SK-N-DZ (cell line): ENCODE measurements at regions not wholly inside any gene's neighbourhood (a gene's known extent, or its start where the extent isn't known, plus 50 kb on each side); places are given as distances from the start of the nearest gene placed in this dataset.

Source experiments
- DNase-seq: peaks from one replicate; pipeline ENCODE4 v3.0.0-alpha.2; 2015; ENCODE audit warnings: low spot score

DNA sequence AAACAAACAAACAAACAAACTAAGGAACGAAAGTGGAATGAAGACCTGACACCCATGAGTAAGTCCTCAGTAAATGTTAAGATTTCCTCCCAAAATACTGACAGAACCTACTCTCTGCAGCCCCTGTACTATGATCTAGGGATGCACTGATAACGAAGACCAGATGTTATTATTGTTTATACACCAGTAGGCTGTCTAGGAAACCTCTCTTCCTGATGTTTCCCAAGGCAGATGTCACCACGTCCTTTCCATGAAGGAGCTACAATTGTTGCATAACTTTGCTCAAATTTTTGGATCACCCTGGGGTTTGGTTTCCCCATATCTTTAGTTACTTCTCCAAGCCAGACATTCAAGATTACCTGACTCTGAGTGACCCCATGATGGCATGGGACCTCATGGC is 340.7 kb downstream of the MIAT start:
- DNase-seq, result no peak

DNA sequence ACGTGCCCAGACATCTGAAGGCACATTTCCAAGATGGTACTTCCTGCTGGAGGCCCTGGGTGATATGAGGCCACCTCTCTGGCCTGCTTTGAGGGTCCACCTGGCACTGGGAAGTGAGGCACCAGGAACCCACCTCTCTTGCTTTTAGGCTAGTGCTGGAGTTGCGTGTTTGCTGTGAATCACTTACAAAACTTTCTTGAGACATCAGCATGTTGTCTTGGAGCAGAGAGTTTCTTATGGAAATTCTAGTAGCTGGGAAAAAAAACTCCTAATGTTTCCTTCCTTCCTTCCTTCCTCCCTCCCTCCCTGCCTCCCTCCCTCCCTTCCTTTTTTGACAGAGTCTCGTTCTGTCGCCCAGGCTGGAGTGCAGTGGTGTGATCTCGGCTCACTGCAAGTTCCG is 341.3 kb downstream of the MIAT start:
- DNase-seq, result no peak

DNA sequence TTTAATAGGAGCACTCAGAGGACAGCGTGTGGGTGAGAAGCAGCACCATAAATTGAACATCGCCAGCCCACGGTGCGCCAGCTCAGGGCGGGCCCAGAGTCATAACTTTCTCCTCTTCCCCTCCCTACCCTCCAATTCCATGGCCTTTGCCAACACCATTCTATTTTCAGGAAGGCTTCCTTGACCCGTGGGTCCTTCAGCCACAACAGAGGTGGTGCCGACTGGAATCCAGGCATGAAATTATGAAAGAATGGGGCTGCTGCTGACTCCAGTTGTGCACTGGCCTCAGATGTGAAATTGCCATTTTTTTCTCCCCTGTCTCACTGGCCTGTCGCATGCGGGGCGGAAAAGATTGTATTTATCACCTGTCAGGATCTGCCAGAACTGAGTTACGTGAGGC is 345.9 kb downstream of the MIAT start:
- DNase-seq, result no peak

DNA sequence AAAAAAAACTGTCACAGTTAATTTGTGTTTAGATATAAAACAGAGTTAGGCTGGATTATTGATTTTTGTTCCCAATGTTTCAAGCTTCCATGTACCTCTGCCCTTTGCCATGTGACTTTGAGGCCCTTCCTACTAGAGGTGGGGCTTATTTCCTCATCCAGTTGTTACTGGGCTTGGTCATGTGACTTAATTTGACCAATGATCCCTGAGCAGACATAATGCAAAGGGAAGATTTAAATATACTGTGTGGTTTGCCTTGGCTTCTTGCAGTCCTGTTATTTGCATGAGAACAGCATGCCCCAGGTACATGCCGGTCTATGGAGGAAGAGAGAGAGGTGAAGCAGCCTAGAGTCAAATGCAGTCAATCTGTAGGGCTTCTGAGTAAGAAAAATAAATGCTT is 347.0 kb downstream of the MIAT start:
- no peak for DNase-seq

DNA sequence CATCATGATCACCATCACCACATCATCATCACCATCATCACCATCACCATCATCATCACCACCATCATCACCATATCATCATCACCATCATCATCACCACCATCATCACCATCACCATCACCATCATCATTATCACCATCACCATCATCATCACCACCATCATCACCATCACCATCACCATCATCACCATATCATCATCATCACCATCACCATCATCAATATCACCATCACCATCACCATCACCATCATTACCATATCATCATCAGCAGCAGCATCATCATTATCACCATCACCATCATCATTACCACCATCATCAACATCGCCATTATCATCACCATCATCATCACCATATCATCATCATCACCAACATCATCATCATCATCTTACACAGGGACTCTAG is 351.1 kb downstream of the MIAT start:
- DNase-seq, result no peak

DNA sequence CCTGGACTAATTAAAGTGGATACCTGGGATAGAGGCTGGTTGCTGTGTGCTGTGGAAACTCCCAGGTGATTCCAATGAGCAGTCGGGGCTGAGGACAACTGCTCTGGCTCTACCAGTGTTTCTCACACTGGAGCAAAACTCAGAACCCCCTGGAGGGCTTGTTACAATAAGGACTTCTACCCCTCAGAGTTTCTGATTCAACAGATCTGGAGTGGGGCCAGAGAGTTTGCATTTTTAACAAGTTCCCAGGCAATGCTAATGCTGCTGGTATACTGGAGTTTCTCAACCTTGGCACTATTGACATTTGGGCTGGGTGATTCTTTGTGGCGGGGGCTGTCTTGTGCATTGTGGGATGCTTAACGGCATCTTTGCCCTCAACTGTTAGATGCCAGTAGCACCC is 353.7 kb downstream of the MIAT start:
- no peak for DNase-seq

DNA sequence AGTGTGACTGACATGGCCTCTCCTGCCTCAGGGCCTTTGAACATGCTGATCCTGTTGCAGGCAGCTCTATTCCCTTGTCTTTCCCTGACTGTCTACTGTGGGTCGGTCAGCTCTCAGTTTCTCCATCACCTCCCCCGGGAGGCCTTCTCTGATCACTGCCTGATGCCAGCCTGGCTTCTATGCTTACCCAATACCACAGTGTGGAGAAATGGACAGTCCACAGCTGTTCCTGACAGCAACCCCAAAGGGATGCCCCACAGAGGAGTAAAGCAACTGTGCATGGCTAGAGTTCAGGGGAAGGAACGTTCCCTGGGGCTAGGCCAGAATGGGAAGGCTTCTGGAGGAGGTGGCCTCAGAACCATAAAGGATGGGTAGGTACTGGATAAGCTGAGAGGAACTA is 354.3 kb downstream of the MIAT start:
- no peak for DNase-seq

DNA sequence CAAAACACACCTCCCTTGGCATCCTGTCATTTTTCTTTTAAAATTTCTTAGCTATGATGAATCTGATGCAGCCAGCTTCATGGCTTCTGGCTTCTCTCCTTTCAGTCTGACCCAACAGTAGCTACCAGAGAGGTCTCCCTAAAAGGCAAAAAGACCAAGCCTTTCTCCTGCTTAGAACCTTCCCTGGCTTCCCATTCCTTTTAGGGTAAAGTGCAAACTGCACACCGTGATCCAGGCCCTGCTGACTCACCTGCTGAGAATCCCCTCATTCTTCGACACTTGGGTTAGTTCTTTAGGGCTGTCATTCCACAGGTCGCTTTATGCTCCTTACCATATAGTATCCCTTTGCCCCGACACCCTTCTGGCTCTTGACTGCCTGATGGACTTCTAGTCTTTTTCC is 362.4 kb downstream of the MIAT start:
- no peak for DNase-seq

DNA sequence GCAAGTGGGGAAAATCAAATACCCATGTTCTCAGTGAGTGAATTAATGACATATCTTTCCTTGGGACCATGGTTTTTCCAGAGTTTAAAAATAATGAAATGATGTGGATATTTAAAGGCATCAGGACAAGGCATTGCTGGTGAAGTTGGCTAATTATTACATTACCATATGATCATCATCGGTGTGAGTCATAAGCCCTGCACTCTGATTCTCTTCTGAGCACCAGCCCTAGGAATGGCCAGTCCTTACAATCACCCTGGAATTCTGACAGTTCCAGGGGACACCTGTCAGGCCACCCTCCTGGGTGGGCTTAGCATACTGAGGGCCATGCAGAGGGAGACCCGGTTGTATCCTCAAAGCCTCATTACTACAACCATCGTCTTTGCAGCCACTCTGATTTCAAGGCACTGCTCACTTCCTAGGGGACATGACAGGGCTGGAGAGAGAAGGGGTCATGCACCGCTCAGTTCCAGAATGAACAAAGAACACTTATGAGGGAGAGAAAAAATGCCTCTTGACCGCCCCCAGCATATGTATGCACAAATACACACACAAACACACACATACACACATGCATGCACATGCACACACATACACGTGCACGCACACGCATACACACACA is 365.0 kb downstream of the MIAT start:
- DNase-seq, result no peak

DNA sequence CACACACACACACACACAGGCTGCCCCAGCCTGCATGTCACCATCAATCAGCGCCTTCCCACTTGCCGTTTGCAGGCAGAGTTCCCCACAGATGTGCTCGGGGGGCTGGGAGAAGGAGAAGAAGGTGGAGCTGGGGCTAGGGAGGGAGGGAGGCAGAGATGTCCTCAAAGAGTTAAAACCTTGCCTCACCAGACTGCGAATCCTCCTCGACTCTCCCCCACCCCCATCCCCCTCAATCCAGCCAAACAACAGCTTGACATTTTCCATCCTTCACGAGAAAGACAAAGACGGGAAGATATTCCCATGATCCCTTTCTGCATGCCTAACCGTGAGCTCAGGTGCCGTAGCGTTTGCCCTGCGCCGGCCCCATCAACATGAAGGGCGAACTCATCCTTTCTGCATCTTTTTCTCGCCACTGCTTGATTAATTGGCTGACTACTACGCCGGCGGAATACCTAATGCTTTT is 365.5 kb downstream of the MIAT start:
- DNase-seq, result no peak

DNA sequence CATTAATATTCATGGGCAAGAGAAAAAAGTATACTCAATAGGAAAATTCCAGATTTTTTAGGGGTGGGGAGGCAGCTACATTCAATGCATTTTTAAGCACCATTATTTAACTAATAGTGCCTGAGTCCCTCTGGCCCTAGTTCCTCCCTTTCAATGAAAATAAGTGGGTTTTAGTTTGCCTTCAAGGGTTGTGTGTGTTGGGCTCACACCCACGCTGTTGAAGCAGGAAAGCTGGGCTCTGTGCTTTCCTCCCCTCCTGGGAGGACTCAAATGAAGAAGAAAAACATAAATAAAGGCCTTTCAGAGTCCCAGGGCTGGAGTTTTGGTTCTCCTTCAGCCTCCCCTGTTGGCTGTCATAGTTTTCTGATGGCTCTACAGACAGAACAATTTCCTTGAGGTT is 366.2 kb downstream of the MIAT start:
- DNase-seq, result no peak

DNA sequence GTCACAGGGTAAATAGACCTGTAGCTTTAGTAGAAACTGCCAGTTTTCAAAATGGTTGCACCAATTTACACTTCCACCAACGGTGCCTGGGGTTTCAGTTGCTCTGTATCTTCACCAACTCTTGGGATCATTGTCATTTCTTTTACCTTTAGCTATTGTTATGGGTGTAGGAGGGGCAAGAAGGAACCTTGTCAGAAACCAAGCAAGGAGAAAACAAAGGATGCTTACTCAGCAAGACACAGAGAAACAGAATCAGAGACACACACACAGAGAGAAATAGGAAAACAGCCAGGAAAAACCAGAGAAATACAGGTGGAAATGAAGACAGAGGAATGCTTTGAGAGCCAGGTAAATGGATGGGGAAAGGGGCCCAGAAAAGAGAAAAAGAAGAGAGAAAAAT is 367.6 kb downstream of the MIAT start:
- DNase-seq, result no peak

DNA sequence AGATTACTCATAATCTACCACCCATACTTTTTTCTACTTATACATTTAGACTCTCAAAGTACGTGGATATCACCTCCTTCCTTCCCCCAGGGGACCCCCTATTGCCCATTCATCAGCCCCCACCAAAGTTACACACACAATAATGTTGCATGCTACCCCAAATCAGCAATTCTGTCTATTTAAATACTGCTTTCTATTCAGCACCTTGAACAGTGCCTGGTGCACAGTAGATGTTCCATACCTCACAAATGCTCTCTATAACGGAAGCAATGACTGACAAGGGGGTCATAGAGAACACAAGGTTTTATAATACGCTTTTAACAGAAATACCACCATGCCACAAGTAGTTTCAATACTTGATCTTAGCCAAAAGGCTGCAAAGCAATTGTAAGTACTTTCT is 370.7 kb downstream of the MIAT start:
- DNase-seq, result no peak

DNA sequence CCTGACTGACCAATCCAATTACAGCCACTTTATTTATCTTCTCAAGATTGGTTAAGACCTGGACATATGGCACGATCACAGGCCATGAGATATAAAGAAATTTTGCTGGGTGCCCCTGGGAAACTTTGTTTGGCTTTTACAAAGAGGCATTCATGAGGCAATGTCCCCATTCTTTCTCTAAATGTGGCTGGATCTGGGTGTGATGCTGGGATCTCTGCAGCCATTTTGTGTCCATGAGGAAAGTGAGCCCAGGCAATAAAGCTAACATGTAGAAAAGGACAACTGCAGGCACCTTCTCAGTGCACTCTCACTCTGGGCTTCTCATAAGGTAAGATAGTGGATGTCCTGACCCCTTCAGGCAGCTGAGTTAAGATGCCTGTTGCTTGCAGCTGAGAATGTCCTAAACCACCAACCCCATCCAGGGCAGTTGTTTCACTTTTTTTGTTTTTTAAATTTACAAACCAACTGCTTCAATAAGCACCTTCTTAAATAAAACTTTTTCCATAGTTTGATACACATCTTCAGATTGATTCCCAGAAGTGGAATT is 372.3 kb downstream of the MIAT start:
- no peak for DNase-seq

DNA sequence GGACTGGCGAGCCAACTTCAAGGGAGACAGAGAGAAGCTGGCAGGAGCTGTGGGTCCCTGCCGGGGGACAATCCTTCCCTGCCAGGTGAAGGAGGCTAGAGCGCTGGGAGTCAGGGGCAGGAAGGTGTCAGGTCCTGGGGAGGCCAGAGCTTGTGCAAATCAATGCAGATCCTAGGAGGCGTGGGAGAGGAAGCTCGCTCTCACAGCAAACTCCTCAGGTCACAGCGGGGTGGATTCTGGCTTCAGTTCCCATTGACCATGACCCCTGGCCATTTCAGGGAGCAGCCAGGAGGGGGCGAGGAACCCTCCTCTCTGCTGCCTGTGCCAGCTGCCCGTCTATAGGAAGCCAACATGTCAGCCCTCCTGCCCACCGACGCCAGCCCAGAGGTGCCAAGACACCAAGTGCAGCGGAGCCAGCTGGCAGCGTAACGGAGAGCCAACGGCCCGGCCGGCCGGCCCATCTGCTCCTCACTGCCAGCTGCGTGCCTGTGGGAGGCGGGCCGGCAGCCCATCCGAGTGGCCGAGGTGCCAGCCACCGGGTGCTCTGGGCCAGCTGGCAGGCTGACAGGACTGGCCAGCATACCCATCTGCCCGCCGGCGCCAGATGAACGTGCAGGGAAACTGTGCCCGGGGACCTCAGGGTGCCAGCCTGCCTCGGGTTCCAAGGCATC is 374.8 kb downstream of the MIAT start:
- no peak for DNase-seq

DNA sequence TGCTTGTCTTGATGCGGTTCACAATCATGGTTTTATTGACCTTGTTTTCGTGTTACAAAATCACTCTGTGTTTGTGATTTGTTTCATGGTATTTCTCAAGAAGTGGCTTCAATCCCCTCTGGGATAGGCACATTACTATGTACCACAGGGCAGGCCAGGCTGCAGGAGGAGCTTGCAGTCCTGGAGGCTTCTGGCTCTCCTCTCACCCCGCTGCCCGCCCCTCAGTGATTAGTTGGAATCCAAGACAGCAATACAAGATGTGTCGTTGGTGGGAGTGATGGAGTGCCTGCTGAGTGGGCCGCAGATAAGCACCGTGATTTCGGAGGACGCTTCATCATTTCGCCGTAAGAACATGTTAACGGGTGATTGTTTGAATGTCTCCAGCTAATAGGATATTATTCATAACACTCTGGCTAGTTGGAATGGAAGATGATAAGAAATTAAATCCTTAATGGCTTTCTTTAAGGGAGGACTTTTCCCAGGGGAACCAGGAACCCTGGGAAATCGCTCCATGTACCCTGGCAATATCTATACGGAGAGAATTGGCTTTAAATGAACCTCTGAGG is 384.4 kb downstream of the MIAT start:
- no peak for DNase-seq

DNA sequence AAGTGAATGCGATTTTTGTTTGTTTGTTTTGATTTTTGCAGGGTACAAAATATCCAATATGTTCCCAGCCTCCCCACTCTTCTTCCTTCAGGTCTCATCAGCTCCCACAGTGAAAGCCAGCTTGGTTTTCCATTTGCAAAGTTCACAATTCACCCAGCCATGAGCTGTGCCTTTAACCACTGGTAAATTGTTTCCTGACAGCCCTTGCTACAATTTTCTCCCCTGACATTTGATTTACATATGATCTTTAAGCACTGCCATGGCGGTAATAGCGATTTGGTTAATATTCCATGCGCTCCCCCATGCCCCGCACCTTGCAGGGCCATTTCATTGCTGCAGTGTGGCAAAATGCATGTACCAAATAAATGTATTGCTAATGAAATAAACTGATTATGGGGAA is 385.9 kb downstream of the MIAT start:
- no peak for DNase-seq

DNA sequence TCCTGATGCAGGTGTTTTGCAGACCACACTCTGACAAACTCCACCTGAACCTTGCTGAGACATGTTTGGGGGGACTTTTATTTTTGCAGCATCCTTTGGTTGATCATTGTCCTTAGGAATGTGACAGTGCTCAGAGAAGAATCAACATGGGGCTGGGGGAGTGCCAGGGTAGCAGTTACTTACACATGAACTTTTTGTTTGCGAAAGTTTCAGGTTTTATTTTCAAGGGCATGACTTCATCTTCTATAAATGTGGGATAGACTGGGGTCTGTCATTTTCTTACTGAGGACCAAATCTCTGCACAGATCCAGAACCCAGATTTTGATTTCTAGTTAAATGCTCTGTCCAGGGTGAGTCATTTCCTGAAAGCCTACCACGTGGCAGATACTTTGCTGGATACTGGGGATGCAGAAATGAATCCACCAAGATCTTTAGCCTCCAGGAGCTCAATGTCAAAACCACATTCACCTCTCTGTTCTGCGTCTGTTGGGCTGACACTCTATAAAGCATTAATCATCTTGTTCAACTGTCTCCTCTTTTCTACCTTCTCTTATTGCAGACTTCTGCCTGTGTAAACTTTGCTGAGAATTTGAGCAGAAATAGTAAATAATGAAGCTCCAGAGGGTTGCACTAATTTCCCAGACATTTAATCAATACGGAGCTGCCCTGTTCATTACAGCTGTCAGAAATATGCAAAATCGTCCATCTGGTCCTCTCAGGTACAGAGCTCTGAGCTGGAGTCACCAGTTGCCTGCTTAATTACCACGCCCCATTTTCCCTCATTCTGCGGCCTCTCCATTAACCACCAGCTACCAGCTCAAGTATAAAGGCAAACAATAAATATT is 387.9 kb downstream of the MIAT start:
- DNase-seq, result no peak

DNA sequence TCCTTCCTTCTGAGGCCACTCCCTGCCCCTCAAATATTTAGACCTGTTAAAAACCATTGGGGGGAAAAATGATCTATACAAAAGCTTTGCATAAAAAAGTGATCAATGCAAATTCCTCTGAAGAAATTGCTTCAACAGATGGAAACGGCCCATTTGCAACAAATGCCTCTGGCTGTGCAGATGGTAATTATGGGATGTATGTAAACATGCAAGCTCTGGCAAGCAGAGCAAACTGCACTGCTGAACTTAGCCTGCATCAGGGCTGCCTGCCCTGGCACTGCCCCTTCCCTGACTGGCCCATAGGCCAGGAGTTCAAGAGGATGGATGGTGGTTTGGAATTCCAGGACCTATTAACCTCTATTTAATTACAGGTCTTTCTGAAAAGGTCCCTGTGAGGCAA is 388.7 kb downstream of the MIAT start:
- DNase-seq, result no peak

DNA sequence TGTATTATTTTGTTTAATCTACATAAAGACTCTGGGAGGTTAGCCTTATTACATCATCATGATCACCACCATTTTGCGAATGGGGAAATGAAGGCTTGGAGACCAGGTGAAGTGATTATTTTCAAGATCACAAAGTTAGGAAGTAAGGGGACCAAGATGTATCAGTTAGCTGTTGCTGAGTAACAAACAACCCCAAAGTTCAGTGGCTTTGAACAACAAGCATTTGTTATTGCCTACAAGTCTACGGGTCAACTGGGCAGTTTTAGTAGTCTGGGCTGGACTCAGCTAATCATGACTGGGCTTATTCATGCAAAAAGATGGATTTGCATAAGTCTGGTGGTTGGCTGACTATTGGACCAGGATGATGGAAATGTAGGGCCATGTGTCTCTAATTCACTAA is 389.2 kb downstream of the MIAT start:
- no peak for DNase-seq

DNA sequence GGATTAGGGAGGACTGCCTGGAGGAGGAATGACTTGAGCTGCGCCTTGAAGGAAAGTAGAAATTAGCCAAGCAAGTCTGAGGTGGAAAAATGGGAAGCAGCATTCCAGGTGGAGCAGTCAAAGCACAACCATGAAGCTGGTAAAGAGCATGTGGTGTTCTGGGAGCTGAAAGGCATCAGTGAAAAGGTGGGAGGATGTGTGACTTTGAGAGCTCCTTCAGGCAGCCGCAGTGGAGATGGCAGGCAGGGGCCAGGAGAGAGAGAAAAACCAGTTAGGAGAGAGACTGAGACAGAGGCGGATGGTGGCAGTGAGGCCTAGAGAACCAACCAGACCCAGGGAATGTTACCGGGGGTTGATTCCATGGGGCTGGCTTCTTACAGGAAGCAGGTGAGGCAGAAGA is 393.4 kb downstream of the MIAT start:
- DNase-seq, result no peak

DNA sequence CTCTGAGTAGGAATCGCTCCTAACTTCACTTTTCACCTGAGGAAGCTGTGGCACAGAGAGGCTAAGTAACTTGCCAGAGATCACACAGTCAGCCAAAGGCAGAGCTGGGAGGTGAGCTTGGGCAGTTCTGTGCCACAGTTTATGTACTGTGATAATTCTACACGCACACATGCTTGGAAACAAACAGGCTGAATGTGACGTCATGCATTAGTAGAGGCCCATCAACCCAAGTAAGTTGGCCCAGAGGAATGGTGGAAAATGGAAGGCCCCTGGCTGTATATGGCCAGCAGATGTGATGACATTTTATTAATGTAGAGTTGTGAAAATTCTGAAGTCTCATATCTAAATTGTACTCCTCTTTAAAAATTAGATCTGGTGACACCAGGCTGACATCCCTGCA is 394.0 kb downstream of the MIAT start:
- no peak for DNase-seq
